Ammon's horn (tissue), 1 donor: ENCODE measurements at regions not wholly inside any gene's neighbourhood (a gene's known extent, or its start where the extent isn't known, plus 50 kb on each side); places are given as distances from the start of the nearest gene placed in this dataset.

ENCODE experiments used
- DNase-seq: peaks from one replicate; pipeline ENCODE4 v3.0.0-alpha.2; 2016; ENCODE audit warnings: low spot score

DNA sequence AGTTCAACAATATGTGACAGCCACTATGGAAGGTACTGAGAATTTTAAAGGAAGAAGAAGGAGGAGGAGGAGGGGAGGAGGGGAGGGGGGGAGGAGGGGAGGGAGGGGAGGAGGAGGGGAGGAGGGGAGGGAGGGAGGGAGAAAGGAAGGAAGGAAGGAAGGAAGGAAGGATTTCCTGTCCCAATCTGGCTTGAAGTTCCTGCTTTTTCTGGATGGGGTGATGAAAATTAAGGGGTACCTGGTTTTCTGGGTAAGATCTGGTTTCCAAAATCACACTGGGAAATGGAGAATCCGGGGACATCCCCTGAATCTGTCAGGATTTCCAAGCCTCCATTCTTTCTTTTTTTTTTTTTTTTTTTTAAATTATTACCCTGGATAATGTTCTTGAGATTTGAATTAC is 271.8 kb downstream of the MTX2 start:
- no peak for DNase-seq

DNA sequence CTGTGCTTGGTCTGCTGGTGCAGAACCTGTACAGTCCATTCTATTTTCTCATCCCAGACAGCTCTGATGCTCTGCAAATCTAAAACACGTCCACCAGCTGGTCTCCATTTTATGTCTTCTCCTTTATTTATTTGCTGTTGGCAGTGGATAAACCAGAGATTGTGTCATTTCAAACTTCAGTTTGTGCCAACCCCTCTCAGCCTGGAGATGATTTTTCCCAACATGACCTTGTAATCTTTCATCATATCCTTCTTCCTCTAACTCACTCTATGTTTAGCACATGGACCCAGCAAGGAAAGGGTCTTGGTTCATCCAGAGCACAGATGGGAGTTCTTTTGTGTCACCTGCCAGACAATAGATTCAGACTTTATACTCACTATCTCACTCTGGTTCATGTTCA is 273.2 kb downstream of the MTX2 start:
- no peak for DNase-seq

DNA sequence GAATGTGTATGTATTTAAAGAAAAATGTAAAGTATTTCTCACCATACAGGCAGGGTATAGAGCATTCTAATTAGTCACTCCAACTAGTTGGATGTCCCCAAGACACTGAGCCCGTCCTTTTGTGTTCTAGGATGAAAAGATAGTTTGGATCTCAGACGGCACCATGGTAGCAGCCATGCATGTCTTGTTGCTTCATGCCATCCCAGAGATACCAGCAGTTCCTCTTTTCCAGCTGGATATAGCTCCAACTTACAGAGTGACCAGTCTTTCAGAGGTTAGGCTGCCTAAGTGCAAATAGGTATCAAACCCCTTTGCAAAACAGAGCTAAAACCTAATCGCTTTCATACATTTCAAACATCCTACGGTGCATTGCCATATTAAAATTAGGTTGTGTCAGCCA is 275.3 kb downstream of the MTX2 start:
- no peak for DNase-seq

DNA sequence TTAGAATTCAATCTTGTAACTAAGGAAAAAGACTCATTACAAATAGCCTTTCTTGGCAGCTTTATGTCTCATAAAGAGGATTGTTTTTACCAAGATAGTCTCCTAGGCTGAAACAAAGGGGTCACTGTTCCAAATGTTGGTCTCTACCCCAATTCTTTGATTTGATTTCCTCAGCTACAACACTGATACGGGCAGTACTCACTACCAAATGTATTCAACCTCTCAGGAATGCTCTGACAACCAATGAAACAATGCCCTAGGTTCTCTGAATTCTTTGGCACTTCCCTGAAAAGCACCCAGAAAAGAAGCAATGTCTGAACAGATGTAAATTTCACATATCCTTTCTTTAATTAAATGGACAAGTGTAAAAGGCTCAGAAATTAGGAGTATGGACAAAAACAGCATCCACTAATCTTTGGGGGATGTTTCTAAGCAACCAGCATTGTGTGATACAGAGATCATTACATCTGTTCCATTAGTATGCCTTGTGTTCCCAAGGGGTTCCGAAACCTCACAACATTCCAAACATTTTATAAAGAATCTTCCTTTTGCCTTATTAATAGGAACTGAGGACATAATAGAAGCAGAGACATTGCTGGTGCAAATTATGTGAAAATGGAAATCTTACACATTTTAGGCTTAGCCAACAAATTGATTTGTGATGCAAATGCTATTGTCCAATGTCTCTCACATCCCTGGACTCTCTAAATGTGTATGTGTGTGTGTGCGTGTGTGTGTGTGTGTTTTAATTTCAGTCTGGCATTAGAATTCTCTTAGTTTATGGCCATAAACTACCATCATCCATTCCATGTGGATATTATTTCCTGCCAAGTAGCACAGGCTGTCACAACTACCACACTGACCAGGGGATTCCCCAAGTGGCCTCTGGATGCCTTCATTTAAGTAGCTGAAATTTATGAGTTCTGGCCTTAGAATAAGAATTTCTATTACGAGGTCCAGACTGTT is 276.0 kb downstream of the MTX2 start:
- DNase-seq: peak; percentile 4

DNA sequence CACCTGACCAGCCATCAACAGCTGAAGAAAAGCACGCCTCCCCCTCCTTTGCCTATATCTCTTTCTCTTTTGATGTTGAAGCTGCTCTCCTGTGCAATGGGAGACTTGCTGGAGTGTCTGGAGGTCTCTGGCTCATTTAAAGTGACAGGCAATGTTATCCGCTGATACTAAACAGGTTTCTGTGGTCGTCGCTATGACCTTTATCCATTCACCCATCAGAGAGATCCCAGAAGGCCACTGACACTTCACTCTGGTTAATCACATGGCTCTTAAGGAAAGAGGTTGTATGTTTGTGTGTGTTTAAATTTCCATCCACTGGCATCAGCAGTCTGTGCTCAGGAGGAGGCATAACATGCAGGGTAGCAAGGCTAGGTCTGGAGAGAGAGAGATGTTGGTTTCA is 277.3 kb downstream of the MTX2 start:
- no peak for DNase-seq

DNA sequence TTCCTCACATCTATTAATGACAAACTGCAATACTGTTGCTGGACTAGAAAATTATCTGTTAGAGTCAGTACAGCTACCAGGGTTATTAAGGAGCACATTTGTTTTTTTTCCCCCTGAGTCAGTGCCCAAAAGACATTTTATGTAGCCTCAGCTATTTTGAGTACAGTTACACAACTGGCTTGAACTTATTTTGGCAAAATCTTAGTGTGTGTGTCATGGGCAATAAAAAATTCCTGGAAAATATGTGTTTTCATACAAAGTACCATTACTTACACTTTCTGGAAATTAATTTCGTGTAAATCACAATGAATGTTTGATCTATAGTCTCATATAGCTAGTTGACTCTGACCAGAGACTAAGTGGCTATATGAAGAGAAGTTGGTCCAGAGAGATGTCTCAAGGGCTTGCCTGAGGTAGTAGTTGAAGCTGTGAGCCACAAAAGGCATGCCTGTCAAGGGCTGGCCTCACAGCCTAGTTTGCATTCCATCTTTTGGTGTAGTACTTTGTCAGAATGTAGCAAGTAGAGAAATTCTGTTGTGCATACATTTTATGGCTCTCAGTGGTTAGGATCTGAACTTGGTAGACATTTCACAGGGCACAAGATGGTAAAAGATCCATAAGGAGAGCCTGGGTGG is 283.4 kb downstream of the MTX2 start:
- DNase-seq: no peak

DNA sequence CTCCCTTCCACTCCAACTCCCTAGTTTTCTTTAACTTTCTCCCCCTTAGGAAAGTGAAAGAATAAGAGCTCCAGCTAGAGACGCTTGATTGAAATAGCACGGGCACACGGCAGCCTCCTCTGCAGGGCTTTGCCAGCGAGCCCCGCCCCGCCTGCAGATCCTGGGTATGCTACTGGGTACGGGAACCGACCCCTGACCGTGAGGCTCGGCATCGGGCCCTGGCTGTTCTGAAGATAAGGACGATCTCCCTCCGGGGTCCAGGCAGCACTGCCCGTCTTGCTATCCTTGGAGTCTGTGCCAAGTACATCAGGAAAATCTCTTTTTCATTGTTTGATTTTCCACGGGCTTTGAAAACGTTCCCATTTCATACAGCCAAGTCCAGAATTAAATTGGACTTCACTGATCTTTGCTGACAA is 284.5 kb downstream of the MTX2 start:
- DNase-seq: peak; percentile 60

DNA sequence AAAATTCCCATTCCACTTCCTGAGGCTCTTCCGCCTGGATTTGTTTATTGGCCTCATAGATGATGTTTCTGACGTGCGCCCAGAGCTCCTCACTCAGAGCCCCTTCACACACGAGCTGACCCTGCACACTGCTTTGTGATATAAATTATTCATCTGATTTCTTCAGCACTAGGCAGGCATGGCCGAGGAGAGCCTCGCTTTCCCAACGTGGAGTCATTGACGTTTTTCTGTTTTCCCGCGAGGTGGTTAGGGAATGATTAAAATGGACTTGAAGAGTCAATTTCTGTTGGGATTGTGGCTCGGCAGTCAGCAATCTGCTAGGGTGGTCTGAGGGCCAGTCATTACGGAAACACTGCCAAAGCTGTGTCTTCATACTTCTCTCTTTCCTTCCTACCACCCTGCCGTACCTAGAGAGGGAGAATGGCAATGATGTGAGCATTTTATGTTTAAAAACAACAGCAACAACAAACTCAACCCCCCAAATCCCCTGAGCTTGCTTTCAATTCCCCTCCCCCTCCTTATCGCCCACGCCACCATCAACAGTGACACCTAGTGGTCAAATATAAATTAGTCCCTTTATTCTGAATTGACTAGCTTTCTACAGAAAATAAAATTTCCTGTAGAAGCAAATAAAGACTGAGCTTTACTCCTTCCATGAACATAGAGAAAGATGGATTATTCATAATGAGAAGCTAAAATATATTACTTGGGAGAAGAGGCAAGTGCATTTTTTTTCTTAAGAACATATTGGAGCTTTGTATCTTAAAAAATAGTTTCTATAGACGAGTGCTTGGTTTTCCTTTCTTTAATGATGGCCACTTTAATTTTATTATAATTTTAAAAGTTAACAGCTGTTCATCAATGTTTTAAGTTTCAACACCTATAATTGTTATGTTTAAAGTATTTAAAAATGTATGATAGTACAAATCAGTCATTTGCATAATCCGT is 285.1 kb downstream of the MTX2 start:
- peak; percentile 69 for DNase-seq

DNA sequence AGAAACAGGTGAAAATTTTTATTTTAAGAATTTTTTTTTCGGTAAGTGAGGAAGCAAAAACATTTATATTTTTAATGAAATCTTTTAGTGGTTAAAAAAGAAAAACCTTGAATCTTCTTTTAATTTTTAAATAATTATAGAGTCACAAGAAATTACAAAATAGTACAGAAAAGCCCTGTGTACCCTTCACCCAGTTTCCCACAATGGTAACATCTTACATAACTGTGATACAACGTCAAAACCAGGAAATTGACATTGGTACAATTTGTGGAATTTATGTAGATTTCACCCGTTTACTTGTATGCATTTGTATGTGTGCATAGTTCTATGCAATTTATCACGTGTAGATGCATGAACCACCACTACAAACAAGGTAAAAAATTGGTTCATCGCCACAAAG is 285.9 kb downstream of the MTX2 start:
- DNase-seq: no peak

DNA sequence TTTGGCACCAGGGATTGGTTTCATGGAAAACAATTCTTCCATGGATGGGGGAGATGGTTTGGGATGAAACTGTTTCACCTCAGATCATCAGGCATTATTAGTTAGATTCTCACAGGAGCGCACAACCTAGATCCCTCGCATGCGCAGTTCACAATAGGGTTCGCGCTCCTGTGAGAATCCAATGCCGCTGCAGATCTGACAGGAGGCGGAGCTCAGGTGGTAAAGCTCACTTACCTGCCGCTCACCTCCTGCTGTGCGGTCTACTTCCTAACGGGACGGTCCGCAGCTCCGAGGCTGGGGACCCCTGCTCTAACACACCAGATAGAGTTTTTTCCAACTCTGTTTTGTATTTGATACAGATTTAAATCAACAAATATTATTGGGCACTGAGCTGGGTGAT is 286.5 kb downstream of the MTX2 start:
- no peak for DNase-seq

DNA sequence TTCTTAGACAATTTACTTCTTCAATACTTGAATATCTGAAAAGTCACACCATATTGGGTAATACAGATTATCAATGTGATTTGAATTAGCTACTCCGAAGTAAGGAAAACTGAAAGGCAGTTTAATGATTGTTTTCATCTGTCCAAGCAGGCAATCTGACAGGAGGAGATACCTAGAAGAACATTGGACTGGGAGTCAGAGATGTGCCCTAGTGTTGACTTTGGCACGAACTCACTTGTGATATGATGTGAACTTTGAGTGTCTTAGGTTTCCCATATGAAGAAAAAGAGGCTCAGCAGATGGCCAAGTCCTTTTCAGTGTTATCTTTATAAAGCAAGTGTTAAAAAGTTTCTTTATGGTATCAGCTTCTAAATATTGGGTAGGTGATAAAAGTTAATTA is 287.1 kb downstream of the MTX2 start:
- DNase-seq: no peak

DNA sequence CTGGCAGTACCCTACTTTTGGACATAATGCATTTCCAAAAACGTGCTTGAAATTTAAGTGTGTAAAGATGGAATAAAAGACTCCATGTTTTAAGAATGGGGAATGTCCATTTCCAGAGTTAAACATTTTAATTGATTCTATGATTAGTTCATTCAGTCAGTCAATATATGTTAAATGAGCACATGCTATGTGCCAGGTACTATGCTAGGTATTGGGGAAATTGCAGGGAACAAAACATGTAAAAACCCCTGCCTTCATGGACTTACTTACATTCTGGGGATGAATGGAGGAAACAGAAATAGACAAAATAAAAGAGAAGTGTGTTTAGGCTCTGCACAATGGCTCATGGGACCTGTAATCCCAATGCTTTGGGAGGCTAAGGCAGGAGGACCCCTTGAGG is 288.6 kb downstream of the MTX2 start:
- DNase-seq: no peak

DNA sequence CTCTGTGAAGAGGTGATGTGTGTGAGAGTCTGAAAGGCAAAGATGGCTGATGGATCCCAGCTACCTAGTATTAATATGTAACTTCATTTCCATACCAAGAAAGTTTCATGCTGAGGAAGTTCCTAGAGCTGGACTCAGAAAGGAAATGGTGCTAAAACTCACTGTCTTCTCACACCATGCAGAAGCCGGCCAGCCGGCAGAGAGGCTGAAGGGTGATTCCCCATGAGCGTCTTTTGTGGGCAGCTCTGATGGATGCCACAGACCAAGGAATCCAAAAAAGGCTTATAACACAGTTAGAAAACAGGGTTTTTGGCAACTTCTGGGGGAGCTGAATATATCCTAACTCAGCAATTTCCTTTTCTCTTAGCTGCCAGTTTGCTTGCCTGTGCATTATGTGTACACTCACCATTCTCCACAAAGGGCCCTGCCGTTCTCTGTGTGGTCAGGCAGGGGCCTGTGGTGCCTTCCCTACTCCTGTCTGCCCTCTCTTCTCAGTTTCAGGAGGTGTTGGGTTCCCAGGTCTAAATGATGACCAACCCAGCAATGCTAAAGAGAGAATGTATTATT is 289.4 kb downstream of the MTX2 start:
- DNase-seq: no peak

DNA sequence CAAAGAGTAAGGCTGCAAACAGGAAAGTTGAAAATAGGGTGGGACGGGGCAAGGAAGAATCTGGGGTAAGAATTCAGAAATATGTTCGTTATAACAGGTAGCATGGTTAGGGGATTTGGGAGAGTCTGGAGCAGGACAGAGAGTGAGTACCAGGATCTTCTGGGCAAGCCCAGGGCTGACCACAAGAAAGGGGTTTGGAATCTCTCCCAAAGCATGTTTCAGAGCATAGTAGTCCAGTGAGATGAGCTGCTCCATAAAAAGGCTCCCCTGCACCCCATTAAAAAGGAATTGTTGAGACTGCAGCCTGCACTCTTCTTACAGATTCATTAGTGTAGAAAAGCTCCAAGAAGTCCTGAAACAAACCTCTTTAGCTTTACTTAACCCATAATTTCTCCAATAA is 291.1 kb downstream of the MTX2 start:
- no peak for DNase-seq

DNA sequence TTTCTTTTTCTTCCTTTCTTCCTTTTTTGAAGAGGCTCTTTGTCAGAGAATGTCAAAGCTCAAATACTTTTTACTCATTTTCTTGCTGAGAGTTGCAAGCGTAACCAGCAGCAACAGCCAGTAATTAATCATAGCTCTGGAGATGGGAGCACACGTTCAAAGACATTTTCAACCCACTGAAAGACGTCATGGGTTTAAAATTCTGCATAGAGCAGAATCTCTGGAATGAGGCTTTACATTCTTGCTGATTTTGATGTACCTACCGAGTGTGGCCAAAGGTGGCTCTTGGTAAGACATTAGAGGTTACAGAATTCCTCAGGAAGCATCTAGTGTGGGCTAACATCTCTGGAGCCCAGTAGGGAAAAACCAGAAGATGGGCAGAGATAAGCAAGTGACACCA is 292.5 kb downstream of the MTX2 start:
- no peak for DNase-seq

DNA sequence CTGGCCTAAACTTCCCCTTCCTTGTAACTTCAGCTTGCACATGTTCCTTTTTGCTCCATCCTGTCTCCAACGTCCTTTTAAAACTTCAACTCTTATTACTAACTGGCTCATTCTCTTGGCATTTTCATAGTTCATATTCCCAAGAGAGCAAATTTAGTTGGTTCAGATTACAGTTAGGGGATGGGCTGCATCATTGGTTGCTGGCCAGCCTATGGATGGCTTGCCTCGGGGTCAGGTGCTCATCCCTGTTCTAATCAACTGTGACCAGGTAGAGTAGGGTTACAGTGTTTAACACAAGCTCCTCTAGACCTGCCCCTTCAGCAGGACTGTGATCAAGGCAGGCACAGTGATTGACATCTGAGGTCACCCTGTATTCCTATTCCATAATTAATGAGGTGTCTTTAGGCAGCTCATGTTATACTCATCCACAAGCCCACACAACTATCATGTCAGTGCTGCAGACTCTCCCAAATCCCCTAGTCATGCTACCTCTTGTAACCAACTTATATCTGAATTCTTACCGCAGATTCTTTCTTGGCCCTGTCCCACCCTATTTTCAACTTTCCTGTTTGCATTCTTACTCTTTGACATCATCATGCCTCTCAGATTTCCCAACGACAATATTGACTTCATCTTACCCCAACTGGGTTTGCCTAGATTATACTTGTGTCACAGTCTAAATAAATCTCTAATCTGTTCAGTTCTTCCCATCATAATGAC is 293.3 kb downstream of the MTX2 start:
- no peak for DNase-seq

DNA sequence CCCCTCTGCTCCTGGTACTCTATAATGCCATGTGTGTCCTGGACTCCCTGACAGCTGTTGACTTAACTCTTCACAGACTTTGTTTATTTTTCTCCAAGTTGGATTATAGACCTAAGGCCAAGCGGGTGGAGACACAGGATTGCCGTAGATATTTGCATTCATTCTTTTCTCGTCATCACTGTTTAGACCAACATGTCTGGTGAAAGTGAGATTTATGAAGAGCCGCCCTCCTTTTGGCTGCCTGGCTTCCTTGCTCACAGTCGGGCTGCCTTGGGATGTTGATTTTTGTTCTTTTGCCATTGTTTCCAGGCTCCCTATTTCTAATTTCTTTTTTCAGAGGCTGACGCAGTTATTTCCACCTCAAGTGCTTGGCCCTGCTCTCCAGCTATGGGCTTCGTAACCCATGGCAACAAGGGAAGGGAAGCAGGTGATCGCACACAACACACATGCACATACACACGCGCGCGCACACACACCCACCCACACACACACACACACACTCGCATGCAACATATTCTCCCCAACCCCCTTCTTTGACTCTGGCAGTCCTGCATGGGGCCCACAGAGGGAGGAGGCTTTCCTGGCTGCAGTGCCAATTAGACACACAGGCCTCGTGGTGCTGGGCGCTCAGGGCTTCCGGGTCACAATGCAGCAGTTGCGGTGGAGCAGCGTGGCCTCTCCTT is 296.5 kb downstream of the MTX2 start:
- DNase-seq: peak; percentile 12

DNA sequence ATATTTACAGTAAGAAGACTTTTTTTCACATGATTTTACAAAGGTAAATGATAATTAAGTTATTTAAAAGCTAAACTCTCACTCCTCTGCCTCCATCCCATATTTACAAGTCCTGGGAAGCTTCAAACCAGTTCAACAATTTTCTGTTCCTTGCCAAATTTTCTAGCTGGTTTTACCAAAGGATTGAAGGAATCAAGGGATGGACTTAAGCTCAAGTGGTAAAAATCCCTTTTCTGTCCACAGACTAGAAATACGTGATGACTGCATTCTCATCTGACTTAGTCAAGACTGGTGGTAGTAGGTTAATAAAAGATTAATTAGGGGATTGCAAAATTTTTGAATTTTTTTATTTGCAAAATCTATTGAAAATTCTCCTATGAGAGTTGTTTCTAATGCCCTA is 297.3 kb downstream of the MTX2 start:
- no peak for DNase-seq

DNA sequence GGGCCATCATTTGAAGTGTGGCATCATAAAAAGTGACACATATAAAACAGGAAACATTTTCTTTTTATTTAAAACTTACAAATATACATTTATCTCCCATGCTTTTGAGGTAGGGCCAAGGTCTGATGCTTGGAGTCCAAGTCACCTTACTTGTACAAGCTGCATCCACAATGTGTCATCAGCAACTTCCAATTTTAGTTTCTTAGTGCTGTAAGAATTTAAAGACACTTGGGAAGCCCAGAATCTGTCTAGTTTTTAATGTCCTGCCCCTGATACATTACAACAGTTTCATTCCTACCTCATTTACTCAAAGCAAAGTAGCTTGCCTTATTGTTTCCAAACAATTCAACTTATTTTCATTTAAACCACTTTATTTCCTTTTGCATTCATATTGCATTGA is 297.7 kb downstream of the MTX2 start:
- no peak for DNase-seq

DNA sequence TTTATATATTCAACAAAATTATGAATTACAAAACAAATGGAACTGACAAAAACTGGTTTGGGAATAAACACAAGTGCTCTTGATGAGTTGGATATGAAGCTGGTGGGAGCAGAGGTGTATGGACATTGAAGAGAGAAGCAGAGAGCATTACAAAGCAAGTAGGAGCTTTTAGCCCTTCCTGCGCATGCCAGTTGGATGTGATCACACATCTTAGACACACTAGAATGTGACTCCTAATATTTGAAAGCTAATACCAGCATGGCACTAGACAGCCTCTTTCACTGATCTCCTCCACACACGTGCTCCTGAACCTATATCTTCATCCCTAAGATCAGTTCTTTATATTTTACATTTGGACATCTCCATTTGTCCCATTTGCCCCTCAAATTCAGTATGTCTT is 298.1 kb downstream of the MTX2 start:
- DNase-seq: no peak

DNA sequence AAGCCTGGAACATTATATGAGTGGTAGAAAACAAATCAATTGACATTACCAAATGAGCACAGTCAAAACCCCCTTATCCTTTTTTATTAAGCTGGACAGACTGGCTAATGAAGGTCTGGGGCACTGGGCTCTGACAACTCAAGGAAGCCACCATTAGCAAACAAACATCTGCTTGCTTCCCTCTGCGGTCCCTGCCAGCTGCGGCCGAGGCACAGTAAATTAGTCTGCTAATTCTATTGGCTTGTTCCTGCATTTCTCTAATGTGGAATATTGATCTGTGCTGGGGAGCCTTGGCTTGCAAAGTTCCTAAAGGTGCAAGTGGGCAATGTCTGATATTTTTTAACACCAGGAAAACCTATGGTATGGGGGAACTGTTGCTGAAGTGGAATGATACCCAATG is 300.3 kb downstream of the MTX2 start:
- DNase-seq: no peak
